ENCODE measurements at regions not wholly inside any gene's neighbourhood (a gene's known extent, or its start where the extent isn't known, plus 50 kb on each side); places are given as distances from the start of the nearest gene placed in this dataset.

- no peak for TF ChIP-seq CTCF (IDR thresholded peaks at IDR 0.05; ENCODE audit: low read depth, low read length, poor library complexity, severe bottlenecking)
- no peak for TF ChIP-seq EZH2phosphoT487 (IDR thresholded peaks at IDR 0.05; ENCODE audit: borderline replicate concordance, low read length)
These were observed 589.0 kb downstream of the C12orf50 start for GRCh38 chr12:87439990-87440827.

Data from DOHH2 (cell line).